Activated naive CD8-positive, alpha-beta T cell treated with anti-CD3 and anti-CD28 coated beads, Interleukin-2, amount 50 U/mL, for 24 hours (primary cell): ENCODE measurements at regions not wholly inside any gene's neighbourhood (a gene's known extent, or its start where the extent isn't known, plus 50 kb on each side); places are given as distances from the start of the nearest gene placed in this dataset.
"Not testable (repeated sequence)": the region's sequence is repeated elsewhere in the genome, so short reads cannot be mapped to it uniquely, and the experiment has no call there.

Experiments used
- ATAC-seq: fragments of 150-1000 bp; cut with Tn5 transposase; one replicate; pipeline ENCODE4 v1.10.0; 2021
- DNase-seq: peaks from one replicate; pipeline ENCODE4 v3.0.0; 2021
- H3K27ac Mint-ChIP-seq: one replicate; pipeline ENCODE4 v1.8.0; 2021; ENCODE audit warnings: mild to moderate bottlenecking, mixed read lengths
- H3K27me3 Mint-ChIP-seq: one replicate; pipeline ENCODE4 v1.8.0; 2021; ENCODE audit warnings: mixed read lengths
- H3K36me3 Mint-ChIP-seq: one replicate; pipeline ENCODE4 v1.8.0; 2021; ENCODE audit warnings: low read depth, mixed read lengths
- H3K4me1 Mint-ChIP-seq: one replicate; pipeline ENCODE4 v1.8.0; 2021; ENCODE audit warnings: mixed read lengths
- H3K4me3 Mint-ChIP-seq: one replicate; pipeline ENCODE4 v1.8.0; 2021; ENCODE audit warnings: mild to moderate bottlenecking, moderate library complexity, mixed read lengths
- H3K9me3 Mint-ChIP-seq: one replicate; pipeline ENCODE4 v1.8.0; 2021; ENCODE audit warnings: mixed read lengths

DNA sequence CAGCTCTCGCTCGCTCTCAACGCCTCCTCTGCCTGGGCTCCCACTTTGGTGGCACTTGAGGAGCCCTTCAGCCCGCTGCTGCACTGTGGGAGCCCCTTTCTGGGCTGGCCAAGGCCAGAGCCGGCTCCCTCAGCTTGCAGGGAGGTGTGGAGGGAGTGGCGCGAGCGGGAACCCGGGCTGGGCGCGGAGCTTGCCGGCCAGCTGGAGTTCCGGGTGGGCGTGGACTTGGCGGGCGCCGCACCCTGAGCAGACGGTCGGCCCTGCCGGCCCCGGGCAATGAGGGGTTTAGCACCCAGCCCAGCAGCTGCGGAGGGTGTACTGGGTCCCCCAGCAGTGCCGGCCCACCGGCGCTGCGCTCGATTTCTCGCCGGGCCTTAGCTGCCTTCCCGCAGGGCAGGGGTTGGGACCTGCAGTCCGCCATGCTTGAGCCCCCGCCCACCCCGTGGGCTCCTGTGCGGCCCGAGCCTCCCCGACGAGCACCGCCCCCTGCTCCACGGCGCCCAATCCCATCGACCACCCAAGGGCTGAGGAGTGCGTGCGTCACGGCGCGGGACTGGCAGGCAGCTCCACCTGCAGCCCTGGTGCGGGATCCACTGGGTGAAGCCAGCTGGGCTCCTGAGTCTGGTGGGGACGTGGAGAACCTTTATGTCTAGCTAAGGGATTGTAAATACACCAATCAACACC is 1128.9 kb downstream of the GATA3 start:
- not testable (repeated sequence) for H3K4me3 Mint-ChIP-seq, H3K9me3 Mint-ChIP-seq, H3K27me3 Mint-ChIP-seq, H3K27ac Mint-ChIP-seq, ATAC-seq, DNase-seq, H3K36me3 Mint-ChIP-seq, H3K4me1 Mint-ChIP-seq

- DNase-seq (no peak), ATAC-seq (no peak)
- no peaks in the 10 kb centered on the region for H3K36me3 Mint-ChIP-seq
- no peak overlapping the region for H3K27ac Mint-ChIP-seq
- H3K4me1 Mint-ChIP-seq: peaks cover 8% of the 10 kb centered on the region
- no peaks in the 10 kb centered on the region for H3K9me3 Mint-ChIP-seq
- peaks cover 5% of the 10 kb centered on the region for H3K27me3 Mint-ChIP-seq
- no peak overlapping the region for H3K4me3 Mint-ChIP-seq
These were observed 1133.7 kb downstream of the GATA3 start for GRCh38 chr10:9188022-9188810.

- Mint-ChIP-seq H3K4me3 (no peak overlapping the region), H3K4me1 (peaks cover 8% of the 10 kb centered on the region), H3K27me3 (peaks cover 5% of the 10 kb centered on the region), H3K27ac (no peak overlapping the region), H3K9me3 (no peaks in the 10 kb centered on the region), H3K36me3 (no peaks in the 10 kb centered on the region)
- ATAC-seq (no peak), DNase-seq (no peak)
These were observed 1135.0 kb downstream of the GATA3 start for GRCh38 chr10:9189448-9189847.

GRCh38 chr10:9193120-9193519 is 1138.6 kb downstream of the GATA3 start:
- Mint-ChIP-seq H3K4me3 (no peak overlapping the region), H3K27ac (no peak overlapping the region), H3K9me3 (no peaks in the 10 kb centered on the region), H3K36me3 (no peaks in the 10 kb centered on the region), H3K4me1 (peaks cover 8% of the 10 kb centered on the region), H3K27me3 (peaks cover 8% of the 10 kb centered on the region)
- ATAC-seq: no peak
- no peak for DNase-seq

DNA sequence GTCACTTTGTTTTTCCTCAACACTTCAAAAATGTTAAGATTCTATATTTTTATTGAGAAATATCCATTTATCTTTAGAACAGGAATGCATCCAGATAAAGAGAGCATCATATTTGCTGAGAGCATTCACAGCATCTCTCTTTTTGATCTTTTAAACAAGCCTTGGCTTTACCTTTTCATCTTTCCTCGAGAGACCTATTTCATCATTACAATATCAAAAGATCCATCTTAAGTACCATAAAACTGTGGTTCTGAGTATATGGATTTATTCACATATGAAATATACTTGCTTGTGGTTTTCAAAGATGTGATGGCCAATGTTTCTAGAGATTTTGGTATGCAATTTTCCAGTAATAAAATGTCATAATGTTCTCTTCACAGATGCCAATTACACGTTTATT is 1140.9 kb downstream of the GATA3 start:
- Mint-ChIP-seq H3K4me1 (no peaks in the 10 kb centered on the region), H3K9me3 (no peaks in the 10 kb centered on the region), H3K27ac (no peak overlapping the region), H3K27me3 (peaks cover 11% of the 10 kb centered on the region), H3K36me3 (no peaks in the 10 kb centered on the region), H3K4me3 (no peak overlapping the region)
- no peak for DNase-seq
- no peak for ATAC-seq

- Mint-ChIP-seq H3K27me3 (peaks cover 6% of the 10 kb centered on the region), H3K4me3 (no peak overlapping the region), H3K9me3 (no peaks in the 10 kb centered on the region), H3K4me1 (no peaks in the 10 kb centered on the region), H3K36me3 (no peaks in the 10 kb centered on the region), H3K27ac (no peak overlapping the region)
- ATAC-seq (no peak), DNase-seq (no peak)
These were observed 1144.1 kb downstream of the GATA3 start for GRCh38 chr10:9198611-9199010.

DNA sequence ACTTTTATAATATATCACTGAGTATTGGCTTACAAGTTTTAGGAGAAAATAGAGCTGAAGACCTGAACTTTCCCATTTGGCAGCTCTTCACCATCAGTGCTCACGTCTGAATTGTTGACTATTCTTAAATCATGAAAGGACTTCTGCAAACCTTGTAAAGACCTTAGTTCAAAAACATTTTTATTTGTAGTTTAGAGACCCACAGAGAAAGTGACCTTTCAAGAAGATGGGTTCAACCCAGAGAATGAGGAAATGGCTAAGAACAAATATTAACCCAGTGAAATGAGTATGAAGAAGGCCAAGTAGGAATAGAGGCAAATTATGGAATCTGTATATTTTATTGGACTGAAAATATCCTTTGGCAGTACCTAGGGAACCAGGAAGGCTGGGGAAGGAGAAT is 1151.1 kb downstream of the GATA3 start:
- Mint-ChIP-seq H3K4me3 (no peak overlapping the region), H3K27ac (no peak overlapping the region), H3K27me3 (peaks cover 2% of the 10 kb centered on the region), H3K4me1 (peaks cover 13% of the 10 kb centered on the region), H3K36me3 (peaks cover 3% of the 10 kb centered on the region), H3K9me3 (no peaks in the 10 kb centered on the region)
- DNase-seq (no peak), ATAC-seq (no peak)

DNA sequence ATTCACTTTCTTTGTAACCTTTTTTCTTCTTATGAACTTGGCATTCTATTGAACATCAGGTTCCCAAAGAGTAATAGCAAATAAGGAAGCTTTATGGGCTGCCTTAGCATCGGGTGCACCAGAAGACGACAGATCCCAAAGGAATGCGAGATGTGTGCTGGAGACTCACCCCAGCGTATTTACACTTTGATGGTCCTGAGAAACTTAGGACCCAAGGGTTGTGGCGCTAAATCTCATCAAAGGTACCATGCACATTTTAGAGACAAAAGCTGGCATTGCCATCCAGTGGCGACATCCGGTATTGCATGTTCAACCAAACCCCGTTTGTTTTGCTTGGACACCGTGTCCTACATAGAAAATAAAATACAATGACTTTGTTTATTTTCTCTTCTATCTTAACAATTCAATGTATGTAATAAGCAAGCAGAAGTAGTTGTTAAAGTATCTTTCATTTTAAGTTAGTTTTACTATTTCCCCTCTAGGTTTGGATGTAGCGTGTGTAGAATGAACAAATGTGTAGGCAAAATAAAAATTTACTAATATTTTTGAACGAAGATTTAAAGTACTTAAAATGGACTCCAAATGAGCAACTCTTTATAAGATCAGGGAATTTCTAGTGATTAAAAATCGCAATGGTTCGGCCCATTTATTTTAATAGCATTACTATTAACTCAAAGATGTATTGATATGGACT is 1154.8 kb downstream of the GATA3 start:
- H3K27me3 Mint-ChIP-seq: peaks cover 9% of the 10 kb centered on the region
- DNase-seq: peak; percentile 83
- peaks cover 13% of the 10 kb centered on the region for H3K4me1 Mint-ChIP-seq
- no peak for ATAC-seq
- no peak overlapping the region for H3K4me3 Mint-ChIP-seq
- H3K36me3 Mint-ChIP-seq: peaks cover 3% of the 10 kb centered on the region
- H3K27ac Mint-ChIP-seq: peak overlapping the region; percentile 50
- H3K9me3 Mint-ChIP-seq: no peaks in the 10 kb centered on the region

- Mint-ChIP-seq H3K4me1 (peaks cover 18% of the 10 kb centered on the region), H3K27ac (no peak overlapping the region), H3K4me3 (no peak overlapping the region), H3K27me3 (peaks cover 9% of the 10 kb centered on the region), H3K9me3 (no peaks in the 10 kb centered on the region), H3K36me3 (no peaks in the 10 kb centered on the region)
- no peak for ATAC-seq
- no peak for DNase-seq
These were observed 1156.7 kb downstream of the GATA3 start for GRCh38 chr10:9211228-9211627.

GRCh38 chr10:9214618-9215017 is 1160.1 kb downstream of the GATA3 start:
- Mint-ChIP-seq H3K27ac (no peak overlapping the region), H3K27me3 (peaks cover 12% of the 10 kb centered on the region), H3K36me3 (no peaks in the 10 kb centered on the region), H3K4me1 (peaks cover 8% of the 10 kb centered on the region), H3K4me3 (no peak overlapping the region), H3K9me3 (no peaks in the 10 kb centered on the region)
- ATAC-seq: no peak
- no peak for DNase-seq

DNA sequence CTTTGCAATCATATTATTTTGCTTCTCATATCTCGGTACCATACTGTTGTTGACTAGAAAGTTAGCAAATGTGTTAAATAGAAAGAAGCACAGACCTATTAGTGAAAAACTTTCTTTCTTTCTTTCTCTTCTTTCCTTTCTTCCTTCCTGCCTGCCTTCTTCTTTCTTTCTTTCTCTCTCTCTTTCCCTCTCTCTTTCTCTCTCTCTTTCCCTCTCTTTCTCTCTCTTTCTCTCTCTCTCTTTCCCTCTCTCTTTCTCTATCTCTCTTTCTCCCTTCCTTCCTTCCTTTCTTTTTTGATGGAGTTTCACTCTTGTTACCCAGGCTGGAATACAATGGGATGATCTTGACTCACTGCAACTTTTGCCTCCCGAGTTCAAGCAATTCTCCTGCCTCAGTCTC is 1160.6 kb downstream of the GATA3 start:
- Mint-ChIP-seq H3K4me3 (no peak overlapping the region), H3K27ac (no peak overlapping the region), H3K27me3 (peaks cover 12% of the 10 kb centered on the region), H3K9me3 (no peaks in the 10 kb centered on the region), H3K36me3 (no peaks in the 10 kb centered on the region), H3K4me1 (peaks cover 8% of the 10 kb centered on the region)
- ATAC-seq: no peak
- DNase-seq: no peak

- ATAC-seq: no peak
- H3K4me3 Mint-ChIP-seq: no peak overlapping the region
These were observed 1165.4 kb downstream of the GATA3 start for GRCh38 chr10:9219860-9220259.

DNA sequence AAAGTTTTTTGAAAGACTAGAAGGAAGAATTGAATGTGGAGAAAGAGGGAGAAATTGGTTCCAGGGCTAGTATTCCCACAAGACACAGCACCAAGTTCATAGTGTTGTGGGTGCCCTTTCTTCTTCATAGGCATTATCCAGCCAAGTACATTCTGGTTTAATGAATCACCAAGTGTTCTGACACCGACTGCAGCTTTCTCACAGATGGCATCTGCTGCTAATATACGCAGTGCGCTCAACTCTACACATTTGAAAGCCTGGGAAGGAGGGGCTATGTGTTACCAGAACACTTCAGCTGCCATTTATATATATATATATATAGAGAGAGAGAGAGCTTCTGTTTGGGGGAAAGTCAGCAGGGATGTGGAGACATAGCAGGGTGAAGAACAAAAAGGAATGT is 1168.4 kb downstream of the GATA3 start:
- no peaks in the 10 kb centered on the region for H3K9me3 Mint-ChIP-seq

More at GRCh38 chr10:9219860-9220259, 1165.4 kb downstream of the GATA3 start:
- H3K36me3 Mint-ChIP-seq: no peaks in the 10 kb centered on the region
- no peak overlapping the region for H3K27ac Mint-ChIP-seq
- peaks cover 8% of the 10 kb centered on the region for H3K27me3 Mint-ChIP-seq
- H3K9me3 Mint-ChIP-seq: no peaks in the 10 kb centered on the region
- peaks cover 5% of the 10 kb centered on the region for H3K4me1 Mint-ChIP-seq
- no peak for DNase-seq

DNA sequence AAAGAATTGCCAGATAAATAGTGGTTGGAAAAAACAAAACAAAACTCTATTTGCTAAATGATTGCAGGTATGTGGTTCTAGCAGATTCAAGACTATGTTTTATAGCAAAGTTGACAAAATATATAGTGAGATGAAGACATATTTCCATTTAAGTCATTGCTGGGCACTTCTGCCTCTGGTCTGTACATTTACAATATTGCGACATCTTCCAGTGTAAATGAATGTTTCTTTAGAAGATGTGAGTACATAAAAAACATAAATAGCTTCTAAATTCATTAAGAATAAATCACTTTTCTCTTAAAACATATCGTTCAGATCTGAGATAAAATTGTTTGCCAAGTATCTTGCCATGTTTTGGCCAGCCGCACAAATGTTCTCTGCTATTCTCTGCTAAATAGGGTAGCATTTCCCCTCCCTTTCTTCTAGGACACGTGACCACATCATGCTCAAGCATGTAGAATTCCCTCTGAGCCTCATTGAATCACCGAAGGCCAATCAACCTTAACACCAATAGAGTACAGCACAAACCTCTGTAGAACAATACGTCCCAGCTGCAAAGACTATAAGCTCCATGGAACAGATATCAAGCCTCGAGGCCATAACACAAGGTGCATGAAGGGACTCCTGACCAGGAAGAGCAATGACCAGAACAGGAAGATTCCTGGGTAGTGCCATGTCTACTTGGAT is 1173.3 kb downstream of the GATA3 start:
- Mint-ChIP-seq H3K4me1 (peaks cover 40% of the 10 kb centered on the region), H3K36me3 (no peaks in the 10 kb centered on the region), H3K27ac (no peak overlapping the region), H3K4me3 (no peak overlapping the region), H3K9me3 (no peaks in the 10 kb centered on the region), H3K27me3 (peaks cover 40% of the 10 kb centered on the region)
- DNase-seq (no peak), ATAC-seq (no peak)

More for the DNA sequence above, 1168.4 kb downstream of the GATA3 start:
- Mint-ChIP-seq H3K4me1 (peaks cover 4% of the 10 kb centered on the region), H3K4me3 (no peak overlapping the region), H3K27ac (no peak overlapping the region), H3K36me3 (no peaks in the 10 kb centered on the region), H3K27me3 (peaks cover 16% of the 10 kb centered on the region)
- DNase-seq: no peak
- no peak for ATAC-seq
